ENCODE measurements at regions not wholly inside any gene's neighbourhood (a gene's known extent, or its start where the extent isn't known, plus 50 kb on each side); places are given as distances from the start of the nearest gene placed in this dataset.

DNA sequence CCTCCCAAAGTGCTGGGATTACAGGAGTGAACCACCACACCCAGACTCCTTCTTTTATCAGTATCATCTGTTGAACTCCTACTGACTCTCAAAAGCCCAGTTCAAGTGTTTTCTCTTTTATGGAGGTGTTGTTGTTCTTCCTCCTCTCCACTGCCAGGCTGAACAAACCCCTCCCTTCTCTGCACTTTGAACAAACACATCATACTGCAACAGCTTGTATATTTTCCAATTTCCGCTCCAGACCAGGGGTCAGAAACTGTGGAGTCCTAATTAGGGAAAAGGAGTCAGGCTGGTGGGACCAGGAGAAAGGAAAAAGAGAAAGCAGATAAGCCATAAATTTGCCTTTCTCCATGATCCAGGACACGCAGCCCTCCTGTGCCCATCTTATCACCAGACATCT, 148.1 kb upstream of the HMHB1 start:
- Histone ChIP-seq H3K9ac (ENCODE audit: extremely low read depth, insufficient read length, low read length) (no peak overlapping the region), H4K5ac (ENCODE audit: insufficient read length, low read depth, low read length) (no peak overlapping the region), H3K4ac (ENCODE audit: low read depth, low read length) (no peak overlapping the region), H3K4me2 (ENCODE audit: insufficient read depth, insufficient read length, low read length) (no peak overlapping the region), H2AK5ac (ENCODE audit: insufficient read length, low read length) (no peak overlapping the region), H3K4me1 (ENCODE audit: insufficient read depth, low read length) (no peaks in the 10 kb centered on the region), H3K14ac (ENCODE audit: insufficient read depth, low read length) (no peak overlapping the region), H2BK12ac (ENCODE audit: insufficient read length, low read depth, low read length) (no peak overlapping the region), H3K79me2 (ENCODE audit: insufficient read depth, low read length) (no peaks in the 10 kb centered on the region), H3K23me2 (ENCODE audit: insufficient read length, low read depth, low read length, poor library complexity, severe bottlenecking) (no peaks in the 10 kb centered on the region), H2BK5ac (ENCODE audit: insufficient read length, low read length) (no peak overlapping the region), H2BK15ac (ENCODE audit: low read depth, low read length) (no peak overlapping the region), H4K91ac (ENCODE audit: insufficient read length, low read depth, low read length) (no peak overlapping the region), H3K9me3 (ENCODE audit: control insufficient read depth, low read depth, low read length) (no peaks in the 10 kb centered on the region), H3K27ac (ENCODE audit: insufficient read length, low read depth, low read length) (no peak overlapping the region), H2BK120ac (ENCODE audit: low read depth, low read length, poor library complexity, severe bottlenecking) (no peak overlapping the region), H3K27me3 (ENCODE audit: insufficient read depth, low read length) (no peaks in the 10 kb centered on the region), H3K79me1 (ENCODE audit: insufficient read depth, low read depth, low read length, poor library complexity, severe bottlenecking) (no peaks in the 10 kb centered on the region), H3K56ac (ENCODE audit: insufficient read length, low read depth, low read length) (no peak overlapping the region), H4K20me1 (ENCODE audit: control insufficient read depth, insufficient read depth, insufficient read length) (no peaks in the 10 kb centered on the region), H4K8ac (replicated peaks; ENCODE audit: insufficient read length, low read depth, low read length) (no peak overlapping the region), H2BK20ac (ENCODE audit: low read depth, low read length, poor library complexity, severe bottlenecking) (no peak overlapping the region), H2AFZ (ENCODE audit: low read length) (no peak overlapping the region), H3K23ac (ENCODE audit: insufficient read length, low read depth, low read length) (no peak overlapping the region), H3K18ac (ENCODE audit: insufficient read length, low read depth, low read length) (no peak overlapping the region), H3T11ph (ENCODE audit: low read length) (no peak overlapping the region)
- H3K36me3 Mint-ChIP-seq (ENCODE audit: insufficient read depth in 1 of 3, low read depth in 3 of 3) = no peaks in the 10 kb centered on the region
- no CpG with 5 or more reads among the region's 2 CpGs for WGBS (ENCODE audit: extremely low coverage, insufficient read length, low lambda C conversion rate)
- no peaks in the 10 kb centered on the region for H3K4me1 Mint-ChIP-seq
- DNase-seq = no peak
- no peaks in the 10 kb centered on the region; the same call in 1 of the 2 replicates for H3K27me3 Mint-ChIP-seq (ENCODE audit: low read depth)
- no peak overlapping the region for H3K27ac Mint-ChIP-seq
- no peak overlapping the region for H3K4me3 Mint-ChIP-seq
- TF ChIP-seq CTCF (conservative IDR thresholded peaks at IDR 0.05) = no peak
- H3K9me3 Mint-ChIP-seq = no peaks in the 10 kb centered on the region

Data from H9 (cell line).